ENCODE measurements at regions not wholly inside any gene's neighbourhood (a gene's known extent, or its start where the extent isn't known, plus 50 kb on each side); places are given as distances from the start of the nearest gene placed in this dataset.

- Histone ChIP-seq H3K79me2 (replicated peaks; ENCODE audit: insufficient read depth, low read length) (no peaks in the 10 kb centered on the region), H3K36me3 (ENCODE audit: insufficient read depth, low read length) (no peaks in the 10 kb centered on the region), H4K20me1 (ENCODE audit: insufficient read depth) (no peaks in the 10 kb centered on the region), H3F3A (ENCODE audit: insufficient read depth, low read length, poor library complexity, severe bottlenecking) (no peaks in the 10 kb centered on the region), H3K9me3 (ENCODE audit: low read length) (no peaks in the 10 kb centered on the region), H3K9me2 (ENCODE audit: insufficient read depth, low read length) (no peaks in the 10 kb centered on the region), H3K4me3 (ENCODE audit: low read length) (no peak overlapping the region), H3K9ac (ENCODE audit: low read length) (no peak overlapping the region), H3K27me3 (ENCODE audit: insufficient read depth, low read depth, low read length) (no peaks in the 10 kb centered on the region), H2AFZ (ENCODE audit: low read depth, low read length) (no peak overlapping the region), H3K4me2 (ENCODE audit: low read length) (no peak overlapping the region), H3K27ac (ENCODE audit: low read length) (no peak overlapping the region)
- TF ChIP-seq EZH2 (IDR thresholded peaks at IDR 0.05; ENCODE audit: borderline replicate concordance, insufficient read depth, low read length, poor library complexity, severe bottlenecking) (no peak), EP300 (conservative IDR thresholded peaks at IDR 0.05; ENCODE audit: poor library complexity, severe bottlenecking) (no peak), RAD21 (conservative IDR thresholded peaks at IDR 0.05) (no peak), POLR2AphosphoS5 (IDR thresholded peaks at IDR 0.05) (no peak), TAF1 (IDR thresholded peaks at IDR 0.05; ENCODE audit: low read depth) (no peak), SMC3 (conservative IDR thresholded peaks at IDR 0.05; ENCODE audit: poor library complexity) (no peak), MXI1 (conservative IDR thresholded peaks at IDR 0.05; ENCODE audit: poor library complexity, severe bottlenecking) (no peak)
- TF ChIP-seq, protein P1, sequence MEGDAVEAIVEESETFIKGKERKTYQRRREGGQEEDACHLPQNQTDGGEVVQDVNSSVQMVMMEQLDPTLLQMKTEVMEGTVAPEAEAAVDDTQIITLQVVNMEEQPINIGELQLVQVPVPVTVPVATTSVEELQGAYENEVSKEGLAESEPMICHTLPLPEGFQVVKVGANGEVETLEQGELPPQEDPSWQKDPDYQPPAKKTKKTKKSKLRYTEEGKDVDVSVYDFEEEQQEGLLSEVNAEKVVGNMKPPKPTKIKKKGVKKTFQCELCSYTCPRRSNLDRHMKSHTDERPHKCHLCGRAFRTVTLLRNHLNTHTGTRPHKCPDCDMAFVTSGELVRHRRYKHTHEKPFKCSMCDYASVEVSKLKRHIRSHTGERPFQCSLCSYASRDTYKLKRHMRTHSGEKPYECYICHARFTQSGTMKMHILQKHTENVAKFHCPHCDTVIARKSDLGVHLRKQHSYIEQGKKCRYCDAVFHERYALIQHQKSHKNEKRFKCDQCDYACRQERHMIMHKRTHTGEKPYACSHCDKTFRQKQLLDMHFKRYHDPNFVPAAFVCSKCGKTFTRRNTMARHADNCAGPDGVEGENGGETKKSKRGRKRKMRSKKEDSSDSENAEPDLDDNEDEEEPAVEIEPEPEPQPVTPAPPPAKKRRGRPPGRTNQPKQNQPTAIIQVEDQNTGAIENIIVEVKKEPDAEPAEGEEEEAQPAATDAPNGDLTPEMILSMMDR (IDR thresholded peaks at IDR 0.05; ENCODE audit: poor library complexity, severe bottlenecking), result no peak
- TF ChIP-seq, protein P2, sequence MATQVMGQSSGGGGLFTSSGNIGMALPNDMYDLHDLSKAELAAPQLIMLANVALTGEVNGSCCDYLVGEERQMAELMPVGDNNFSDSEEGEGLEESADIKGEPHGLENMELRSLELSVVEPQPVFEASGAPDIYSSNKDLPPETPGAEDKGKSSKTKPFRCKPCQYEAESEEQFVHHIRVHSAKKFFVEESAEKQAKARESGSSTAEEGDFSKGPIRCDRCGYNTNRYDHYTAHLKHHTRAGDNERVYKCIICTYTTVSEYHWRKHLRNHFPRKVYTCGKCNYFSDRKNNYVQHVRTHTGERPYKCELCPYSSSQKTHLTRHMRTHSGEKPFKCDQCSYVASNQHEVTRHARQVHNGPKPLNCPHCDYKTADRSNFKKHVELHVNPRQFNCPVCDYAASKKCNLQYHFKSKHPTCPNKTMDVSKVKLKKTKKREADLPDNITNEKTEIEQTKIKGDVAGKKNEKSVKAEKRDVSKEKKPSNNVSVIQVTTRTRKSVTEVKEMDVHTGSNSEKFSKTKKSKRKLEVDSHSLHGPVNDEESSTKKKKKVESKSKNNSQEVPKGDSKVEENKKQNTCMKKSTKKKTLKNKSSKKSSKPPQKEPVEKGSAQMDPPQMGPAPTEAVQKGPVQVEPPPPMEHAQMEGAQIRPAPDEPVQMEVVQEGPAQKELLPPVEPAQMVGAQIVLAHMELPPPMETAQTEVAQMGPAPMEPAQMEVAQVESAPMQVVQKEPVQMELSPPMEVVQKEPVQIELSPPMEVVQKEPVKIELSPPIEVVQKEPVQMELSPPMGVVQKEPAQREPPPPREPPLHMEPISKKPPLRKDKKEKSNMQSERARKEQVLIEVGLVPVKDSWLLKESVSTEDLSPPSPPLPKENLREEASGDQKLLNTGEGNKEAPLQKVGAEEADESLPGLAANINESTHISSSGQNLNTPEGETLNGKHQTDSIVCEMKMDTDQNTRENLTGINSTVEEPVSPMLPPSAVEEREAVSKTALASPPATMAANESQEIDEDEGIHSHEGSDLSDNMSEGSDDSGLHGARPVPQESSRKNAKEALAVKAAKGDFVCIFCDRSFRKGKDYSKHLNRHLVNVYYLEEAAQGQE (IDR thresholded peaks at IDR 0.05; ENCODE audit: borderline replicate concordance), result no peak
These were observed 176.4 kb downstream of the ZFP64 start for GRCh38 chr20:52015155-52015554.

GRCh38 chr20:52012079-52012478 lies 179.5 kb downstream of the ZFP64 start:
- no peak overlapping the region for H2AFZ ChIP-seq (ENCODE audit: low read depth, low read length)
- H3K9me2 ChIP-seq (ENCODE audit: insufficient read depth, low read length), result no peaks in the 10 kb centered on the region
- no peaks in the 10 kb centered on the region for H3K79me2 ChIP-seq (replicated peaks; ENCODE audit: insufficient read depth, low read length)
- no peak overlapping the region for H3K4me2 ChIP-seq (ENCODE audit: low read length)
- no peaks in the 10 kb centered on the region for H3F3A ChIP-seq (ENCODE audit: insufficient read depth, low read length, poor library complexity, severe bottlenecking)
- no peaks in the 10 kb centered on the region for H3K36me3 ChIP-seq (ENCODE audit: insufficient read depth, low read length)
- TF ChIP-seq, protein P2 (IDR thresholded peaks at IDR 0.05; ENCODE audit: borderline replicate concordance), result no peak
- no peak for TF ChIP-seq MXI1 (conservative IDR thresholded peaks at IDR 0.05; ENCODE audit: poor library complexity, severe bottlenecking)
- TF ChIP-seq SMC3 (conservative IDR thresholded peaks at IDR 0.05; ENCODE audit: poor library complexity), result no peak
- no peak for TF ChIP-seq EZH2 (IDR thresholded peaks at IDR 0.05; ENCODE audit: borderline replicate concordance, insufficient read depth, low read length, poor library complexity, severe bottlenecking)
- TF ChIP-seq POLR2AphosphoS5 (IDR thresholded peaks at IDR 0.05), result no peak
- TF ChIP-seq, protein P1 (IDR thresholded peaks at IDR 0.05; ENCODE audit: poor library complexity, severe bottlenecking), result no peak
- TF ChIP-seq TAF1 (IDR thresholded peaks at IDR 0.05; ENCODE audit: low read depth), result no peak
- TF ChIP-seq EP300 (conservative IDR thresholded peaks at IDR 0.05; ENCODE audit: poor library complexity, severe bottlenecking), result no peak
- no peak for TF ChIP-seq RAD21 (conservative IDR thresholded peaks at IDR 0.05)
- H3K9ac ChIP-seq (ENCODE audit: low read length), result no peak overlapping the region
- H3K27ac ChIP-seq (ENCODE audit: low read length), result no peak overlapping the region
- H3K27me3 ChIP-seq (ENCODE audit: insufficient read depth, low read depth, low read length), result no peaks in the 10 kb centered on the region
- no peak overlapping the region for H3K4me3 ChIP-seq (ENCODE audit: low read length)
- H4K20me1 ChIP-seq (ENCODE audit: insufficient read depth), result no peaks in the 10 kb centered on the region
- H3K9me3 ChIP-seq (ENCODE audit: low read length), result no peaks in the 10 kb centered on the region

Data from neural cell (in vitro differentiated cells).